ENCODE measurements at regions not wholly inside any gene's neighbourhood (a gene's known extent, or its start where the extent isn't known, plus 50 kb on each side); places are given as distances from the start of the nearest gene placed in this dataset.

DNA sequence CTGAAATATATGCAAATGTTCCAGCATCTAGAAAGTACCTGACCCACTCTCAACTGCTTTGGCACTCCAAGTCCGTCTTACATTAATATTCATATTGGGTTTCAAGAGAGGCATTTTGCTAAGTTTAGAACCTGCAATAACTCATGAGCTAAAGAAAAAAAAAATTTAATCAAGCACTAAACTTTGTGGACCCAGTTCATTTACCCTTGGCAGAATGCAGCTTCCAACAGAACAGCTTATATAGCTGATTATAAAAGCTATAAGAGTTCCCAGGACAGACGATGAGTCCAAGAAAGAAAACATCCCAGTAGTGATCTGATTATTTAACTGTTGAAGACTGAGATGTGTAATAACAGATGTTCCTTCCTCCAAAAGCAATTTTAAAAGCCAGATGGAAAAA lies 592.0 kb downstream of the KCNH5 start:
- no peaks in the 10 kb centered on the region for H3K4me1 ChIP-seq (ENCODE audit: control insufficient read depth in 3 of 3, insufficient read depth in 2 of 3, low read depth in 1 of 3, low read length in 2 of 3)
- WGBS, 3 donors = 71 to 79% (median 72%) methylated on average over 2 of the region's 2 CpGs
- no peak overlapping the region for H3K27ac ChIP-seq (ENCODE audit: low read depth in 1 of 3, low read length in 2 of 3)
- no peak overlapping the region for H3K4me3 ChIP-seq (ENCODE audit: low read depth in 1 of 3, low read length in 3 of 3)
- no peaks in the 10 kb centered on the region for H3K27me3 ChIP-seq (ENCODE audit: control insufficient read depth in 3 of 3, insufficient read depth in 3 of 3, low read length in 3 of 3)
- DNase-seq (no peak), FAIRE-seq (no peak)
- no peaks in the 10 kb centered on the region for H3K36me3 ChIP-seq (ENCODE audit: control insufficient read depth in 3 of 3, insufficient read depth in 2 of 3, low read depth in 1 of 3, low read length in 3 of 3)
- peaks cover 0 to 4% of the 10 kb centered on the region in 2 donors for H3K9me3 ChIP-seq (ENCODE audit: control insufficient read depth in 2 of 2, insufficient read depth in 1 of 2, low read depth in 1 of 2, low read length in 1 of 2)

DNA sequence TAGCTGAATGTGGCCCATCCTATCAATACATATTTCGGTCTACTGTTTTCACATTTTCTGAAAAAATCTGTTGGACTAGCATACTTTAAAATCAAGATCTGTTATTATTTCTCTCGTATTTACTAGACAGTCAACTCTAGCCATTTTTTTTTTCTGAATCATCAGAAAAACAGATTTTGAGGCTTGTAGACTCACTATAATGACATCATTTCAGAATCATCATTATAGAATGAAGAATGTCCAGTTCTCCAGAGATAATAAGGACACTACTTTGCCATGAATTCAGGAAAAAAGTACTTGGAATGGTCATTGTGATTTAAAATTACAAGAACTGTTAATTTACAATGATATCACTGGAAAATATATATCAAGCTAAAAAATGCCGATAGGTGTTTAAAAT lies 589.8 kb downstream of the KCNH5 start:
- WGBS, 3 donors = 91 to 93% (median 91%) methylated on average over 3 of the region's 3 CpGs
- FAIRE-seq (no peak), DNase-seq (no peak)
- H3K4me3 ChIP-seq (ENCODE audit: low read depth in 1 of 3, low read length in 3 of 3) = no peak overlapping the region
- H3K27ac ChIP-seq (ENCODE audit: low read depth in 1 of 3, low read length in 2 of 3) = no peak overlapping the region
- no peaks in the 10 kb centered on the region for H3K4me1 ChIP-seq (ENCODE audit: control insufficient read depth in 3 of 3, insufficient read depth in 2 of 3, low read depth in 1 of 3, low read length in 2 of 3)
- H3K9me3 ChIP-seq (ENCODE audit: control insufficient read depth in 2 of 2, insufficient read depth in 1 of 2, low read depth in 1 of 2, low read length in 1 of 2) = peaks cover 0 to 4% of the 10 kb centered on the region in 2 donors
- no peaks in the 10 kb centered on the region for H3K36me3 ChIP-seq (ENCODE audit: control insufficient read depth in 3 of 3, insufficient read depth in 2 of 3, low read depth in 1 of 3, low read length in 3 of 3)
- no peaks in the 10 kb centered on the region for H3K27me3 ChIP-seq (ENCODE audit: control insufficient read depth in 3 of 3, insufficient read depth in 3 of 3, low read length in 3 of 3)

DNA sequence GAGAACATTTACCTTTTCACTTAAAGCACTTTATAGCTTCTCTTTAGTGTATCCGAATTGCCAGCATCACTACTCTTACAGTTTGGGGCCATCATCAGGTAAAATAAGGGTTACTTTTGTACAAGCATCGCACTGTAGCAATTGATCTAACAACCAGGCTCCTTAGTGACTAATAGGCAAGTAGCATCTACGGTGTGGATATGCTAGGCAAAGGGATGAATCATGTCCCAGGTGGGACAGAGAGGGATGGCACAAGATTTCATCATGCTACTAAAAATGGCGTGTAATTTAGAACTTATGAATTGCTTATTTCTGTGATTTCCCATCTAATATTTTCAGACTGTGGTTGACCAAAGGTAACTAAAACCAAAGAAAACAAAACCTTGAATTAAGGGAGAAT lies 582.3 kb downstream of the KCNH5 start:
- WGBS, 3 donors = 76 to 90% (median 79%) methylated on average over 4 of the region's 4 CpGs
- Histone ChIP-seq H3K4me3 (ENCODE audit: low read depth in 1 of 3, low read length in 3 of 3) (no peak overlapping the region), H3K27me3 (ENCODE audit: control insufficient read depth in 3 of 3, insufficient read depth in 3 of 3, low read length in 3 of 3) (no peaks in the 10 kb centered on the region), H3K4me1 (ENCODE audit: control insufficient read depth in 3 of 3, insufficient read depth in 2 of 3, low read depth in 1 of 3, low read length in 2 of 3) (no peaks in the 10 kb centered on the region), H3K9me3 (ENCODE audit: control insufficient read depth in 2 of 2, insufficient read depth in 1 of 2, low read depth in 1 of 2, low read length in 1 of 2) (no peaks in the 10 kb centered on the region), H3K27ac (ENCODE audit: low read depth in 1 of 3, low read length in 2 of 3) (no peak overlapping the region), H3K36me3 (ENCODE audit: control insufficient read depth in 3 of 3, insufficient read depth in 2 of 3, low read depth in 1 of 3, low read length in 3 of 3) (no peaks in the 10 kb centered on the region)
- FAIRE-seq (no peak), DNase-seq (no peak)

DNA sequence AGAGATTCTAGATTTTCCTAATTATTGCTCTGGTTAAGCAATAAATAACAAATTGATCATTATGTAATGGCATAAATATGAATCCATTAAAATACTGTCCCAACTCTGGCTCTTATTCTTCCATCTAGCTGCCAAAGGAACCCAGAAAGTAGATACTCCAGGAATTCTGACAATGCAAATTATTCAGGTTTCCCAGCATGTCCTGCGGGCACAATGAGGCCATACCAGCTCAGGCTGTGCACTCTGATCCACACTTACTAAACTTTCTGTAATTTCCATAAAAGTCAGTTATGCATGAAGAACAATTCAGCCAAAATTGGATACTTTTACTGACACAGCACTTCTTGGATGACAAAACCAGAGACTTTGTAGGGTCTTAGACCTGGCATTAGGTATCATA lies 576.3 kb downstream of the KCNH5 start:
- Histone ChIP-seq H3K27ac (ENCODE audit: low read depth in 1 of 3, low read length in 2 of 3) (no peak overlapping the region), H3K4me3 (ENCODE audit: low read depth in 1 of 3, low read length in 3 of 3) (no peak overlapping the region), H3K4me1 (ENCODE audit: control insufficient read depth in 3 of 3, insufficient read depth in 2 of 3, low read depth in 1 of 3, low read length in 2 of 3) (no peaks in the 10 kb centered on the region), H3K27me3 (ENCODE audit: control insufficient read depth in 3 of 3, insufficient read depth in 3 of 3, low read length in 3 of 3) (no peaks in the 10 kb centered on the region), H3K9me3 (ENCODE audit: control insufficient read depth in 2 of 2, insufficient read depth in 1 of 2, low read depth in 1 of 2, low read length in 1 of 2) (no peaks in the 10 kb centered on the region), H3K36me3 (ENCODE audit: control insufficient read depth in 3 of 3, insufficient read depth in 2 of 3, low read depth in 1 of 3, low read length in 3 of 3) (no peaks in the 10 kb centered on the region)
- FAIRE-seq (no peak), DNase-seq (no peak)
- WGBS, 3 donors = 93 to 100% (median 96%) methylated on average over 1 of the region's 1 CpG

DNA sequence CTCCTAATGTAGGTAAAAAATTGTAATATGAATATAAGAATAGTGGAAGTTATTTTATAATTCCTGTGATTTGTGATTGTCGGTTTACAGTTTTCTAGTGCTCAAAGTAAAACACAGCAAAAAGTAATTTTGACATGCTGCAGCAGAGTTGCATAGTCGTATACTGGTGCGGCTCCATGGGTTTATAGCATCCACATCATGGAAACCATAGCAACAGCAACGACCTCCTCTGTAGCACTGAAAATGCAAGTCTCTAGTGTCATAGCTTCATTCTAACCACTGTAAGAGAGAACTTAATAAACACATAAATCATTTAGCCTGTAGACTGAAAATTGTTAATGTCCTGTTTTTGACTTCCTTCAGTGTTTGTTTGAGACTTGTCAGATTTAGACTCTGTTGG lies 574.3 kb downstream of the KCNH5 start:
- Histone ChIP-seq H3K4me1 (ENCODE audit: control insufficient read depth in 3 of 3, insufficient read depth in 2 of 3, low read depth in 1 of 3, low read length in 2 of 3) (no peaks in the 10 kb centered on the region), H3K9me3 (ENCODE audit: control insufficient read depth in 2 of 2, insufficient read depth in 1 of 2, low read depth in 1 of 2, low read length in 1 of 2) (no peaks in the 10 kb centered on the region), H3K27me3 (ENCODE audit: control insufficient read depth in 3 of 3, insufficient read depth in 3 of 3, low read length in 3 of 3) (no peaks in the 10 kb centered on the region), H3K4me3 (ENCODE audit: low read depth in 1 of 3, low read length in 3 of 3) (no peak overlapping the region), H3K36me3 (ENCODE audit: control insufficient read depth in 3 of 3, insufficient read depth in 2 of 3, low read depth in 1 of 3, low read length in 3 of 3) (no peaks in the 10 kb centered on the region), H3K27ac (ENCODE audit: low read depth in 1 of 3, low read length in 2 of 3) (no peak overlapping the region)
- DNase-seq (no peak), FAIRE-seq (no peak)
- WGBS, 3 donors = 78 to 82% (median 79%) methylated on average over 4 of the region's 4 CpGs

DNA sequence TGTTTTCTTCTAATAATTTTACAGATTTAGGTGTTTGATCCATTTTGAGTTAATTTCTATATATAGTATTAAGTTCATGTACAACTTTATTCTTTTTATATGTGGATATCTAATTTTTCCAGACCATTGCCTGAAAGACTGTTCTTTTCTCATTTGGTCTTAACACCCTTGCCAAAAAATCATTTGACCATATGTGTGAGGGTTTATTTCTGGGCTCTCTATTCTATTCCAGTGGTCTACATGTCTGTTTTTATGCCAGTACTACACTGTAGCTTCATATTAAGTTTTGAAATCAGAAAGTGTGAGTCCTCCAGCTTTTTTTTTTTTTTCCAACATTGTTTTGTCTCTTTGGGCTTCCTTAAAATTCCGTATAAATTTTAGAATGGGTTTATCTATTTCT lies 554.1 kb downstream of the KCNH5 start:
- 86 to 93% (median 86%) methylated on average over 1 of the region's 1 CpG for WGBS, 3 donors
- Histone ChIP-seq H3K4me3 (ENCODE audit: low read depth in 1 of 3, low read length in 3 of 3) (no peak overlapping the region), H3K27ac (ENCODE audit: low read depth in 1 of 3, low read length in 2 of 3) (no peak overlapping the region), H3K9me3 (ENCODE audit: control insufficient read depth in 2 of 2, insufficient read depth in 1 of 2, low read depth in 1 of 2, low read length in 1 of 2) (no peaks in the 10 kb centered on the region), H3K4me1 (ENCODE audit: control insufficient read depth in 3 of 3, insufficient read depth in 2 of 3, low read depth in 1 of 3, low read length in 2 of 3) (no peaks in the 10 kb centered on the region), H3K27me3 (ENCODE audit: control insufficient read depth in 3 of 3, insufficient read depth in 3 of 3, low read length in 3 of 3) (no peaks in the 10 kb centered on the region), H3K36me3 (ENCODE audit: control insufficient read depth in 3 of 3, insufficient read depth in 2 of 3, low read depth in 1 of 3, low read length in 3 of 3) (no peaks in the 10 kb centered on the region)
- FAIRE-seq = no peak
- no peak for DNase-seq

DNA sequence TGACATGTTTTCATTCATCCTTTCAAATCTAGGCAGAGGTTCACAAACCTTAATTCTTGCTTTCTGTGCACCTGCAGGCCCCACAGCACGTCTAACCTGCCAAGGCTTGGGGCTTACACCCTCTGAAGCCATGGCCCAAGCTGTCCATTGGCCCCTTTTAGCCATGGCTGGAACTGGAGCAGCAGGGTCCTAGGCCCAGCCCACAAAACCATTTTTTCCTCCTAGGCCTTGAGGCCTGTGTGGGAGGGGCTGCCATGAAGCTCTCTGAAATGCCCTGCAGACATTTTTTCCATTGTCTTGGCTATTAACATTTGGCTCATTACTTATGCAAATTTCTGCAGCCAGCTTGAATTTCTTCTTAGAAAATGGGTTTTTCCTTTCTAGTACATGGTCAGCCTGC lies 547.5 kb downstream of the KCNH5 start:
- no peak for FAIRE-seq
- H3K4me3 ChIP-seq (ENCODE audit: low read depth in 1 of 3, low read length in 3 of 3) = no peak overlapping the region
- H3K27ac ChIP-seq (ENCODE audit: low read depth in 1 of 3, low read length in 2 of 3) = no peak overlapping the region
- peaks cover 0 to 12% of the 10 kb centered on the region in 2 donors for H3K9me3 ChIP-seq (ENCODE audit: control insufficient read depth in 2 of 2, insufficient read depth in 1 of 2, low read depth in 1 of 2, low read length in 1 of 2)
- no peaks in the 10 kb centered on the region for H3K27me3 ChIP-seq (ENCODE audit: control insufficient read depth in 3 of 3, insufficient read depth in 3 of 3, low read length in 3 of 3)
- no peaks in the 10 kb centered on the region for H3K36me3 ChIP-seq (ENCODE audit: control insufficient read depth in 3 of 3, insufficient read depth in 2 of 3, low read depth in 1 of 3, low read length in 3 of 3)
- 3 to 37% (median 28%) methylated on average over 1 of the region's 1 CpG for WGBS, 3 donors
- no peaks in the 10 kb centered on the region for H3K4me1 ChIP-seq (ENCODE audit: control insufficient read depth in 3 of 3, insufficient read depth in 2 of 3, low read depth in 1 of 3, low read length in 2 of 3)
- DNase-seq = no peak

DNA sequence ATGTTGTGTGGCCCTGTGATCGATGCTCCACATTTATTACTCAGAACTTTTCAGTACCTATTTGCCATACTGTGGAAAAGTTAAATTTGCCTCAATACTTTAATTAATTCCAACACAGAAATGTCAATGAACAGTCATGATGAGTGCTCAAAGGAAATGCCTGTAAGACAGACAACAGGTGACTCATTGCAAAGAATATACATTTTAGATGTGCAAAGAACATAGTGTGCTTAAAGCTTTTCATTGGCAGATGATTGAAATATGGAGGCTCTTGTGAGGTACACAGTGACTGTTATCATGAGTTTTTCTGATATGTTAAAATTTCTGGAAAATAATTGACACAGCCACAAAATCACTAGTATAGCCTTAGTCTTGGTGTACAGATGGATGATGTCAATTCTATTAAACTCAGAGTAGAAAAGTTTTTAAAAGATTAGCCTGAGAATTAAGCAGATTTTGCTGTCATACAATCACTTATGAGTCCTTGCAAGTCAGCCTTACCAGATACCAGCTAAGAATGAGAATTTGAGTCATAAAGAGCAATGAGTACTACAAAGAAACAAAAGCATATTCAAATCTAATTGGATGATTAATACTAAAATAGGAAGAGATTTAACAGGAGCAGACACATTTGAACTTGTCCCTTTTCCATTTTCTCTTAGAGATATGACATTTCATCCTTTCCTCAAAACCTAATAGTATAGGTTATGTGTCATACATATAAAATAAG lies 544.1 kb downstream of the KCNH5 start:
- DNase-seq (no peak), FAIRE-seq (no peak)
- Histone ChIP-seq H3K27ac (ENCODE audit: low read depth in 1 of 3, low read length in 2 of 3) (no peak overlapping the region), H3K9me3 (ENCODE audit: control insufficient read depth in 2 of 2, insufficient read depth in 1 of 2, low read depth in 1 of 2, low read length in 1 of 2) (peaks cover 0 to 12% of the 10 kb centered on the region in 2 donors), H3K4me3 (ENCODE audit: low read depth in 1 of 3, low read length in 3 of 3) (no peak overlapping the region), H3K4me1 (ENCODE audit: control insufficient read depth in 3 of 3, insufficient read depth in 2 of 3, low read depth in 1 of 3, low read length in 2 of 3) (no peaks in the 10 kb centered on the region), H3K36me3 (ENCODE audit: control insufficient read depth in 3 of 3, insufficient read depth in 2 of 3, low read depth in 1 of 3, low read length in 3 of 3) (no peaks in the 10 kb centered on the region), H3K27me3 (ENCODE audit: control insufficient read depth in 3 of 3, insufficient read depth in 3 of 3, low read length in 3 of 3) (no peaks in the 10 kb centered on the region)
- WGBS, 3 donors = 88 to 91% (median 90%) methylated on average over 1 of the region's 1 CpG

DNA sequence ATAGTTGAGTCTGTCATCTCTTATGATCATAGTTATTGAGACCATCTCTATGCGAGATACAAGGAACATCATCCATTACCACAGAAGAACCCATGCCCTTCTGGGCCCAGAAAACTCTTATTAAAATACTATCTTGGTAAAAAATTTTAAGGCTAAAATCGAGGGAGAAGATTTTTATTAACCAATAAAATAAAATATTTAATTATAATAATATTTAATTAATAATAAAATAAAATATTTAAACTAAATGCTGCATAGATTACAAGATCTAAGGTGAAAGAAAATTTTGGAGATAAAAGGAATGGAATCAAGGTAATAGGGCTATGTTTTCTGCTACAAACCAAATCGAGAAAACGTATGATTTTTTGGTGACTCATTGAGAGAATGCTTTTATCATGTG lies 540.2 kb downstream of the KCNH5 start:
- Histone ChIP-seq H3K27ac (ENCODE audit: low read depth in 1 of 3, low read length in 2 of 3) (no peak overlapping the region), H3K4me1 (ENCODE audit: control insufficient read depth in 3 of 3, insufficient read depth in 2 of 3, low read depth in 1 of 3, low read length in 2 of 3) (no peaks in the 10 kb centered on the region), H3K36me3 (ENCODE audit: control insufficient read depth in 3 of 3, insufficient read depth in 2 of 3, low read depth in 1 of 3, low read length in 3 of 3) (no peaks in the 10 kb centered on the region), H3K4me3 (ENCODE audit: low read depth in 1 of 3, low read length in 3 of 3) (no peak overlapping the region), H3K27me3 (ENCODE audit: control insufficient read depth in 3 of 3, insufficient read depth in 3 of 3, low read length in 3 of 3) (no peaks in the 10 kb centered on the region), H3K9me3 (ENCODE audit: control insufficient read depth in 2 of 2, insufficient read depth in 1 of 2, low read depth in 1 of 2, low read length in 1 of 2) (no peaks in the 10 kb centered on the region)
- no peak for DNase-seq
- no peak for FAIRE-seq
- WGBS, 3 donors = 78 to 86% (median 82%) methylated on average over 4 of the region's 4 CpGs

Data from small intestine (tissue), 7 donors.